ENCODE measurements at regions not wholly inside any gene's neighbourhood (a gene's known extent, or its start where the extent isn't known, plus 50 kb on each side); places are given as distances from the start of the nearest gene placed in this dataset.

GRCh38 chr6:168883410-168884049, 370.1 kb downstream of the THBS2 start:
- no peak for DNase-seq (ENCODE audit: low spot score)
- no peaks in the 10 kb centered on the region for H3K4me1 ChIP-seq (ENCODE audit: control insufficient read depth in 1 of 2, low read depth in 2 of 2)
- H3K27ac ChIP-seq = no peak overlapping the region
- ATAC-seq (ENCODE audit: insufficient number of reproducible peaks, low FRiP score, low read depth) = no peak
- H3K9me3 ChIP-seq = no peaks in the 10 kb centered on the region
- TF ChIP-seq CTCF (IDR thresholded peaks at IDR 0.05) = no peak
- no peaks in the 10 kb centered on the region for H3K27me3 ChIP-seq (replicated peaks; ENCODE audit: insufficient read depth)
- no peaks in the 10 kb centered on the region for H3K36me3 ChIP-seq
- no peak overlapping the region for H3K4me3 ChIP-seq

- DNase-seq (ENCODE audit: low spot score) = no peak
- ATAC-seq (ENCODE audit: insufficient number of reproducible peaks, low FRiP score, low read depth) = no peak
- H3K9me3 ChIP-seq = no peaks in the 10 kb centered on the region
- H3K27ac ChIP-seq = no peak overlapping the region
- no peaks in the 10 kb centered on the region for H3K36me3 ChIP-seq
- H3K4me1 ChIP-seq (ENCODE audit: control insufficient read depth in 1 of 2, low read depth in 2 of 2) = peaks cover 0 to 9% of the 10 kb centered on the region in 2 donors
- no peaks in the 10 kb centered on the region for H3K27me3 ChIP-seq (replicated peaks; ENCODE audit: insufficient read depth)
- TF ChIP-seq CTCF (IDR thresholded peaks at IDR 0.05) = no peak
- H3K4me3 ChIP-seq = no peak overlapping the region
These were observed 373.4 kb downstream of the THBS2 start for GRCh38 chr6:168880271-168880670.

GRCh38 chr6:168877821-168878282, 375.8 kb downstream of the THBS2 start:
- DNase-seq (ENCODE audit: low spot score) (no peak), ATAC-seq (ENCODE audit: insufficient number of reproducible peaks, low FRiP score, low read depth) (no peak)
- peak overlapping the region; percentile 46 for H3K4me3 ChIP-seq
- H3K9me3 ChIP-seq = no peaks in the 10 kb centered on the region
- H3K27me3 ChIP-seq (replicated peaks; ENCODE audit: insufficient read depth) = no peaks in the 10 kb centered on the region
- no peak overlapping the region for H3K27ac ChIP-seq
- H3K36me3 ChIP-seq = no peaks in the 10 kb centered on the region
- H3K4me1 ChIP-seq (ENCODE audit: control insufficient read depth in 1 of 2, low read depth in 2 of 2) = peaks cover 0 to 9% of the 10 kb centered on the region in 2 donors
- TF ChIP-seq CTCF (IDR thresholded peaks at IDR 0.05) = no peak

- Histone ChIP-seq H3K27ac (no peak overlapping the region), H3K4me3 (no peak overlapping the region), H3K27me3 (replicated peaks; ENCODE audit: insufficient read depth) (no peaks in the 10 kb centered on the region), H3K36me3 (no peaks in the 10 kb centered on the region), H3K9me3 (no peaks in the 10 kb centered on the region), H3K4me1 (ENCODE audit: control insufficient read depth in 1 of 2, low read depth in 2 of 2) (peaks cover 0 to 9% of the 10 kb centered on the region in 2 donors)
- DNase-seq (ENCODE audit: low spot score) = no peak
- ATAC-seq (ENCODE audit: insufficient number of reproducible peaks, low FRiP score, low read depth) = no peak
- TF ChIP-seq CTCF (IDR thresholded peaks at IDR 0.05) = no peak
These were observed 376.7 kb downstream of the THBS2 start for GRCh38 chr6:168876956-168877355.

GRCh38 chr6:168875811-168876576, 377.7 kb downstream of the THBS2 start:
- ATAC-seq (ENCODE audit: insufficient number of reproducible peaks, low FRiP score, low read depth) = no peak
- H3K27me3 ChIP-seq (replicated peaks; ENCODE audit: insufficient read depth) = no peaks in the 10 kb centered on the region
- no peak for DNase-seq (ENCODE audit: low spot score)
- TF ChIP-seq CTCF (IDR thresholded peaks at IDR 0.05) = no peak
- H3K4me1 ChIP-seq (ENCODE audit: control insufficient read depth in 1 of 2, low read depth in 2 of 2) = peaks cover 0 to 9% of the 10 kb centered on the region in 2 donors
- no peak overlapping the region for H3K4me3 ChIP-seq
- H3K36me3 ChIP-seq = no peaks in the 10 kb centered on the region
- no peaks in the 10 kb centered on the region for H3K9me3 ChIP-seq
- H3K27ac ChIP-seq = no peak overlapping the region

Data from thoracic aorta (tissue), 2 donors.